Common myeloid progenitor, CD34-positive (primary cell): ENCODE measurements at regions not wholly inside any gene's neighbourhood (a gene's known extent, or its start where the extent isn't known, plus 50 kb on each side); places are given as distances from the start of the nearest gene placed in this dataset.

Experiments
- CTCF ChIA-PET: fragments of 350-600 bp; sonication (Branson Sonifier 250); formaldehyde crosslinking; loops from one replicate; lab custom pipeline; 2021; ENCODE audit warnings: antibody characterized with exemption; lab: Charles Lee
- POLR2A ChIA-PET: fragments of 350-600 bp; sonication (Branson Sonifier 250); formaldehyde crosslinking; loops from one replicate; lab custom pipeline; 2021; ENCODE audit warnings: antibody characterized with exemption; lab: Charles Lee
- DNase-seq, 3 donors: peaks; one replicate each; pipeline versions ENCODE4 v3.0.0 to v3.0.0-alpha.2; 2013
- H3K27ac ChIP-seq, 2 experiments: 1 replicate in 1 of 2; 2 replicates in 1 of 2; pipeline ENCODE4 v1.7.0; 2013; ENCODE audit warnings: inconsistent platforms in 2 of 2, low read length in 2 of 2, mild to moderate bottlenecking in 2 of 2, low read depth in 1 of 2, moderate library complexity in 1 of 2; ENCODE audit not compliant: severe bottlenecking in 2 of 2, insufficient read depth in 1 of 2, poor library complexity in 1 of 2
- H3K27me3 ChIP-seq, 5 experiments: replicated peaks in 2 of 5; 1 replicate in 3 of 5; 2 replicates in 2 of 5; pipeline versions ENCODE4 v1.6.1 to v1.7.0; 2013; ENCODE audit warnings: low read length in 4 of 5, mild to moderate bottlenecking in 2 of 5, moderate library complexity in 2 of 5, inconsistent platforms in 1 of 5; ENCODE audit not compliant: insufficient read depth in 5 of 5, control insufficient read depth in 4 of 5
- H3K36me3 ChIP-seq, 4 experiments: 1 replicate in 2 of 4; 2 replicates in 2 of 4; pipeline versions ENCODE4 v1.6.1 to v1.7.0; 2013; ENCODE audit warnings: low read length in 3 of 4, control low read depth in 1 of 4, mild to moderate bottlenecking in 1 of 4; ENCODE audit not compliant: control insufficient read depth in 4 of 4, insufficient read depth in 4 of 4
- H3K4me1 ChIP-seq, 4 experiments: 1 replicate in 3 of 4; 2 replicates in 1 of 4; pipeline versions ENCODE4 v1.6.1 to v1.7.1; 2013; ENCODE audit warnings: low read length in 3 of 4, mild to moderate bottlenecking in 3 of 4, control low read depth in 1 of 4, inconsistent platforms in 1 of 4, moderate library complexity in 1 of 4; ENCODE audit not compliant: control insufficient read depth in 4 of 4, insufficient read depth in 4 of 4; ENCODE audit errors: control extremely low read depth in 1 of 4
- H3K4me3 ChIP-seq, 7 experiments: 1 replicate in 4 of 7; 2 replicates in 3 of 7; pipeline versions ENCODE4 v1.5.1 to v1.7.0; 2013; ENCODE audit warnings: mild to moderate bottlenecking in 7 of 7, low read length in 6 of 7, moderate library complexity in 6 of 7, inconsistent platforms in 2 of 7, low read depth in 2 of 7, control low read depth in 1 of 7; ENCODE audit not compliant: insufficient read depth in 4 of 7, control insufficient read depth in 1 of 7; ENCODE audit errors: extremely low read depth in 1 of 7
- H3K9me3 ChIP-seq, 5 experiments: 1 replicate in 4 of 5; 2 replicates in 1 of 5; pipeline versions ENCODE4 v1.6.1 to v1.7.1; 2013; ENCODE audit warnings: low read length in 4 of 5, mild to moderate bottlenecking in 2 of 5, inconsistent platforms in 1 of 5, low read depth in 1 of 5, moderate library complexity in 1 of 5; ENCODE audit not compliant: control insufficient read depth in 4 of 5, insufficient read depth in 2 of 5; ENCODE audit errors: control extremely low read depth in 1 of 5
- WGBS: methylation state at CpG from one replicate; pipeline ENCODE4 v1.1.5; 2013; ENCODE audit not compliant: insufficient coverage; 5-methylcytosine and 5-hydroxymethylcytosine counted together

DNA sequence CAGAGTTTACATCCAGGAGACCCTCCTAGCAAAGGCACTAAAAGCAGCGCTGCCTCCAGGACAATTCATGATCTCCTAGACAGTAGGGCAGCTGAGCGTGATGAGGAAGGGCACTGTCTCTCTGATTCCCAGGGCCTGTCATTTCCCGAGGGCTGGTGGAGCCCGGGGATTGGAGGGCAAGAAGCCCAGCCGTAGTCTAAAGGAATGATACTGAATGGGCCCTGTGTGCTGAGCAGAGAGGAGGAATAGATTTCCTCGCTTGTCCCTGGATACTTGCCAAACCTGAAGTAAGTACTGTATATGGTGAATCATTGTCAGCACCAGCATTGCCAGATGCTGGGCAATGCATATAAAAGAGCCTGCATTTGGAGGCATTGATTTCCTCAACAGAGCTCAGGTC, 88.0 kb upstream of the SLITRK2 start:
- ChIA-PET POLR2A (no interaction called here), CTCF (no interaction called here)
- 98% methylated on average over 5 of the region's 6 CpGs for WGBS
- H3K4me3 ChIP-seq = no peak overlapping the region
- H3K4me1 ChIP-seq = no peaks in the 10 kb centered on the region
- H3K36me3 ChIP-seq = no peaks in the 10 kb centered on the region
- DNase-seq = no peak
- H3K27ac ChIP-seq = no peak overlapping the region
- H3K9me3 ChIP-seq = no peaks in the 10 kb centered on the region
- H3K27me3 ChIP-seq = no peaks in the 10 kb centered on the region

DNA sequence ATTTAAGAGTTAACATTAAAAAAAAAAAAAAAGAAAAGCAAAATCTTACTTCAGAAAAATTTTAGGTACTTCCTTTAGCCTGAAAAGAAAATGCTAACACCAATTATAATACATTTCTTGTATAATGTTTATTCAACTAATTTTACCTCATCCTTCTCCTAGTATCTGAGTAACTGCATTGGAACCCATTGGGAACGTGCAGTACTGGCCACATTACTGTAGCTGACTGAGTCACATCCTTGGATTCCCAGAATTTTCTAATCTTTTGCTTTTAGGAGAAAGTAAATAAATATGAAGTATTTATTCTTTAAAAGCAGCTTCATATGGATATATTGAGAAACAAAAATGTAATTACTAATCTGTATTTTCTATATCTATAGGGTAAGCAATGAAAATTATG, 82.6 kb upstream of the SLITRK2 start:
- POLR2A ChIA-PET = no interaction called here
- Histone ChIP-seq H3K27me3 (no peaks in the 10 kb centered on the region), H3K4me1 (no peaks in the 10 kb centered on the region), H3K4me3 (no peak overlapping the region), H3K27ac (no peak overlapping the region), H3K36me3 (no peaks in the 10 kb centered on the region), H3K9me3 (peaks cover 0 to 1% (median 0%) of the 10 kb centered on the region in 5 experiments)
- CTCF ChIA-PET = no interaction called here
- WGBS = no CpG with 5 or more reads among the region's 1 CpG
- DNase-seq = no peak

DNA sequence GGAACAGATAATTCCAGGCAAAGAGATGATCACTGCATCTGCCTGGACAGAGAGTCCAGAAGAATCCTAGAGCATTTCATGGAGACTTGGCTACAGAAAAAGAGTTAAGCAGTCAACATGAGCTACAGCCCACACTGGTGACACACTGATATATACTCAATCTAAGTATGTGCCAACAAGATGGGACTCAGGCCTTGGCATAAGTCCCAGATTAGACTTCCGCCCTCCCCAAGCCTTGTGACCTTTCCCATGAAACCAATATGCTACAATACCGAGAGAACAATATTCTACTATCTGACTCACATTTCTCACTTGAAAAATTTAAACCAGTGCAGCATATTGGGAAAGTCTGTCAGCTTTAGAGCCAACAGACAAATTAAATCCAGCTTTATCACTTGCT, 65.7 kb upstream of the SLITRK2 start:
- Histone ChIP-seq H3K9me3 (no peaks in the 10 kb centered on the region), H3K27me3 (no peaks in the 10 kb centered on the region), H3K4me1 (no peaks in the 10 kb centered on the region), H3K36me3 (no peaks in the 10 kb centered on the region), H3K4me3 (no peak overlapping the region), H3K27ac (no peak overlapping the region)
- ChIA-PET CTCF (interaction anchor here (0.6 kb wide), 1 partner anchor 577 kb away, joined by 3 read pairs; no protein-coding TSS in a partner anchor), POLR2A (no interaction called here)
- no peak for DNase-seq
- WGBS = 77% methylated on average over 2 of the region's 2 CpGs
